ENCODE measurements at regions not wholly inside any gene's neighbourhood (a gene's known extent, or its start where the extent isn't known, plus 50 kb on each side); places are given as distances from the start of the nearest gene placed in this dataset.

- TF ChIP-seq, protein P1, sequence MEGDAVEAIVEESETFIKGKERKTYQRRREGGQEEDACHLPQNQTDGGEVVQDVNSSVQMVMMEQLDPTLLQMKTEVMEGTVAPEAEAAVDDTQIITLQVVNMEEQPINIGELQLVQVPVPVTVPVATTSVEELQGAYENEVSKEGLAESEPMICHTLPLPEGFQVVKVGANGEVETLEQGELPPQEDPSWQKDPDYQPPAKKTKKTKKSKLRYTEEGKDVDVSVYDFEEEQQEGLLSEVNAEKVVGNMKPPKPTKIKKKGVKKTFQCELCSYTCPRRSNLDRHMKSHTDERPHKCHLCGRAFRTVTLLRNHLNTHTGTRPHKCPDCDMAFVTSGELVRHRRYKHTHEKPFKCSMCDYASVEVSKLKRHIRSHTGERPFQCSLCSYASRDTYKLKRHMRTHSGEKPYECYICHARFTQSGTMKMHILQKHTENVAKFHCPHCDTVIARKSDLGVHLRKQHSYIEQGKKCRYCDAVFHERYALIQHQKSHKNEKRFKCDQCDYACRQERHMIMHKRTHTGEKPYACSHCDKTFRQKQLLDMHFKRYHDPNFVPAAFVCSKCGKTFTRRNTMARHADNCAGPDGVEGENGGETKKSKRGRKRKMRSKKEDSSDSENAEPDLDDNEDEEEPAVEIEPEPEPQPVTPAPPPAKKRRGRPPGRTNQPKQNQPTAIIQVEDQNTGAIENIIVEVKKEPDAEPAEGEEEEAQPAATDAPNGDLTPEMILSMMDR (IDR thresholded peaks at IDR 0.05; ENCODE audit: insufficient read depth, low read length), result no peak
- TF ChIP-seq POLR2AphosphoS5 (IDR thresholded peaks at IDR 0.05; ENCODE audit: low read depth) (no peak), GABPA (IDR thresholded peaks at IDR 0.05; ENCODE audit: low read depth) (no peak), REST (IDR thresholded peaks at IDR 0.05; ENCODE audit: insufficient replicate concordance, low read depth) (no peak), SPI1 (IDR thresholded peaks at IDR 0.05; ENCODE audit: borderline replicate concordance, low read depth) (no peak)
These were observed 275.5 kb downstream of the CDH19 start for GRCh38 chr18:66328296-66328878.

Data from HL-60 (cell line).